T-helper 2 cell (primary cell): ENCODE measurements at regions not wholly inside any gene's neighbourhood (a gene's known extent, or its start where the extent isn't known, plus 50 kb on each side); places are given as distances from the start of the nearest gene placed in this dataset.
A peak's percentile ranks its signal among the peaks of the same experiment; 100 is the strongest.
"Not testable (repeated sequence)": the region's sequence is repeated elsewhere in the genome, so short reads cannot be mapped to it uniquely, and the experiment has no call there.

ENCODE experiments used
- DNase-seq, 5 experiments: peaks; one replicate each; pipeline versions ENCODE4 v3.0.0 to v3.0.0-alpha.2; 2012 to 2022

DNA sequence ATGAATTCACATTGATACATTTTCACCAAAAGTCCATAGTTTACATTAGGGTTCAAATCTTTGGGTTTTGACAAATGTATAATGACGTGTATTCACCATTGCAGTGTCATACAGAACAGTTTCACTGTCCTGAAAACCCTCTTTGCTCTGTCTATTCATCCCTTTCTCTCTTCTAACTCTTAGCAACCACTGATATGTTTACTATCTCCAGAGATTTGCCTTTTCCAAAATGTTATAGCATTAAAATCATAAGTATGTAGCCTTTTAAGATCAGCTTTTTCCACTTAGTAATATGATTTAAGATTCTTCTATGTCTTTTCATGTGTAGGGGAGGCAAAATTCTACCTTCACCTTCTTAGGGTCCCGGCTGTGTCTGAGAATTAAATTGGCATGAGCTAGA, 203.8 kb downstream of the TPRG1 start:
- DNase-seq = no peak

DNA sequence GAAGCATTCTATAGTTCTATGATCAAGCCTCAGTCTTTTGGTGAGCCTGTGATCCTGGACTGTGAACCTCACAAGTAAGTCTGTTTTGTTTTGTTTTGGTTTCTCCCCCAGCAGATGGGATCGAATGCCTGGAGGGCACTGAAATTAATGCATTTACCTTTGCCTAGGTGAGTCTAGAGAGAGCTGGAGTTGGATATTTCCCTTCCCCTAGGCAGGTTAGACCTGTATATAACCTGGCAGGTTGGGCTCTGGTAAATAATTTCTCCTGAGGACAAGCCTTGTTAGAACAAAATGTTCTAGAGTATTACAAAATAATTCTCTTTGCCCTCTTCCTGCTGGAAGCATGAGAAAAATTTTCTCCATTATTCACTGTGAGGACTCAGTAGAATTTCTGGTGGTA, 211.9 kb downstream of the TPRG1 start:
- no peak for DNase-seq

DNA sequence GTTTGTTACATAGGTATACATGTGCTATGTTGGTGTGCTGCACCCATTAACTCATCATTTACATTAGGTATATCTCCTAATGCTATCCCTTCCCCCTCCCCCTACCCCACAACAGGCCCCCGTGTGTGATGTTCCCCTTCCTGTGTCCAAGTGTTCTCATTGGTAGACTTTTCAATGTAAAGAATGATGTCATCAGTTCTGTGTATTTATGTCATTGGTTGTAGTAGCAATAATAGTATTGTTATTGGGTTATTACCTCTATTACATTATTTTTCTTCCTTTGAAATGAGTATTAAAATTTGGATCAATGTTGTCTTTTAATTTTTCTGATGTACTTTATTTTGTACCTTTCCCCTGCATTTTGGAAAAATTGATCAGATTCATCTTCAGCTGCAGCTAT, 214.1 kb downstream of the TPRG1 start:
- DNase-seq = not testable (repeated sequence)

- DNase-seq = no peak
Measured at GRCh38 chr3:189386739-189387138, 215.0 kb downstream of the TPRG1 start.

- DNase-seq = peak in 1 of 5 experiments; percentile 28
Measured at GRCh38 chr3:189389346-189389745, 217.6 kb downstream of the TPRG1 start.

DNA sequence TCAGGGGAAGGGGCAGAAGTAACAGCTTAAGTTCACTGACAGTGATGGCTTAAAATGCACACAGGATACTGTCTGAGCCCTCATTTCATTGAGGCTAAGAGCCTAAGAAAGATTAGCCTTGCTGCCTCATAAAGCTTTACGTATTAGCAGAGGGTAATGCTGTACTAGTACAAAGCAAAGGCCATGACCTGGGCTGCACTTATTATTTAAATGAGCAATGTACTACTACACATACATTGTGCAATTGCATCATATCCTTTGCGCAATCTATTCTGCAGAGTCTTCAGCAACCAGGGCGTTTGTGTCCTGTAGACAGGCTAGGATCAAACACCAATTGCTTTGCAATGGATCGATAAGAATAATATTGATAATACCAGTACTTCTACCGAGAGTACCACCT, 221.8 kb downstream of the TPRG1 start:
- DNase-seq = peak in 1 of 5 experiments; percentile 72

DNA sequence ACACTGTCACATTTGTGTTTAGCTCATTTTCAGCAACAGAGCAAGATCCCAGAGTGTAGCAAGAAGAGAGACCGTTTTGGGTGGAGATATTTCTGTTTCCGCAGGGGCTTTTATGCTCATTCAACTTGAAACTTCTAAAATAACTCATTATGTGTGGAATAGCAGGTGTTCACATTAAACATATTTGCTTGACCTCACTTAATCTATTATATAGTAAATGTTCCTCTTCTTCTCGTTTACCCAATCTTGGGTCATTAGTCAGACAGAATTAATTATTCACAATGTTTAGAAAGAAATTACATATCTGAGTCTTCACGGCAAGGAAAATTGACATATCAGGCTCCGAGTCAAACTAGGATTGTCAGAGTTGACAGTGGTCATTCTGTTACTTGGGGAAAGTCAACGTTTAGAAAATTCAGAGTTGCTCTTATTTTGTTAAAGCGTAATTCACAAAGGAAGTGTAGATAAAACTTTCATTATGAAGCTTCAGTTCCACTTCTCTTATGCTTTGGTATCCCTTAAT, 222.9 kb downstream of the TPRG1 start:
- peak in 1 of 5 experiments; percentile 87 for DNase-seq

- DNase-seq = no peak
Measured at GRCh38 chr3:189395825-189396224, 224.1 kb downstream of the TPRG1 start.

DNA sequence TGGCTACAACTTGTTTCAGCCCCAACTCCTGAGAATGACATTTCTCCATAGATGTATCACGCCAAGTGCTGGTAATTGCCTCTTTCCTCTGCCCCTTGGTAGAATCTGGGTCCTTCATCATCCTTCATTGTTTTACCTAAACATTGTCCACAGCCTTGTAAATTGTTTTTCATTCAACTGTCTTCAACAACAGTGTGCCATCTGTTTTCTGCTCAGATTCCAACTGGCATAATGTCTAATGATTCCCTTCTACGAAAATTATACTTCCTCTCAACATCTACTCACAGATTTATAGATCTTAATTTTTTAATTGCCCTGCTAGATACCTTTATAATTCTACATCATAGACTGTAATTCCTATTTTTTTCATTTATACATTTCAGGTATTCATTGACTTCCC, 226.9 kb downstream of the TPRG1 start:
- no peak for DNase-seq

GRCh38 chr3:189401196-189401595, 229.4 kb downstream of the TPRG1 start:
- no peak for DNase-seq

DNA sequence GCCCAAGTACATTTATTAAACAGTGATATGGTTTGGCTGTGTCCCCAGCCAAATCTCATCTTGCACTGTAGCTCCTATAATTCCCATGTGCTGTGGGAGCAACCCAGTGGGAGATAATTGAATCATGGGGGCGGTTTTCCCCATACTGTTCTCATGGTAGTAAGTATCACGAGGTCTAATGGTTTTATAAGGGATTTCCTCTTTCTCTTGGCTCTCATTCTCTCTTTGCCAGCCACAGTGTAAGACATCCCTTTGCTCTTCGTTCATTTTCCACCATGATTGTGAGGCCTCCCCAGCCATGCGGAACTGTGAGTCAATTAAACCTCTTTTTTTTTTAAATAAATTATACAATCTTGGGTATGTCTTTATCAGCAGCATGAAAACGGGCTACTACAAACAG, 228.0 kb upstream of the TP63 start:
- DNase-seq = no peak

- no peak for DNase-seq
Measured at GRCh38 chr3:189404024-189404423, 227.2 kb upstream of the TP63 start.

GRCh38 chr3:189404797-189405484, 226.2 kb upstream of the TP63 start:
- no peak for DNase-seq

DNA sequence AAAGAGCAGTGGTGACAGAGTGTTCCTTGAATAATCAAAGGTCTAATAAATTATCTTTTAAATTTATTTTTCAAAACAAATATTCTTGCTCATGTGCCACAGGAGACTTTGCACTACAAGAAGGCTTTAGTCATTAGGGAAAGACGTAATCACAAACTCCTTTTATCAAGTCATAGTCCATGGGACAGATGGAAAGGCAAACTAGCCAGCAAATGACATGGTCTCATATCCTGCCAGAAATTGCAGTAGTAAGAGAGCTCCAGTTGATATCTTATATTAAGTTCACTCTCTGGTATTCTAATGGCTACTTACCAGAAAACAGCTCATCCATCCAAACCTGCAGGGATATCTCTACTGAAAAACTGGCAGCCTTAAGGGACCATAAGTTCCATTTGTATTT, 225.0 kb upstream of the TP63 start:
- DNase-seq = no peak

GRCh38 chr3:189410522-189410921, 220.7 kb upstream of the TP63 start:
- no peak for DNase-seq

- no peak for DNase-seq
Measured at GRCh38 chr3:189419038-189419437, 212.2 kb upstream of the TP63 start.

GRCh38 chr3:189419683-189420082, 211.5 kb upstream of the TP63 start:
- DNase-seq = peak in 1 of 5 experiments; percentile 32

DNA sequence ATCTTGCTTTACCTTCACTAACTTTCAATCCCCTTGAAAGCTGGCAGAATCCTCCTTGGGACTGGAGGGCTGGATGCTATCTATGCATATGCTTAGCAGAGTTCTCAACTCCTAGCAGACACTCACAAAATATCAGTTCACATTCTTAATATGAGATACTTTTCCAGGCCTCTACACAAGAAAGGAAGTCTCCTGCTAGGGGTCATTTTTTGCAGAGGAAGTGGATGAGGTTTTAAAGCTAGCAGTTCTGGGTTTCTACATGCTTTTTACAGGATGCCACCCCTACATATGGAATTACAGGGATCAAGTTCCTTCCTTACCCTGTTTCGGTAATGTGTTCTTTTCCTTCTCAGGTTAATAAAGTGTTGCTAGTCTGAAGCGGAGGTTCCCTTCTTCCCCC, 206.3 kb upstream of the TP63 start:
- DNase-seq = no peak

- no peak for DNase-seq
Measured at GRCh38 chr3:189429019-189429418, 202.2 kb upstream of the TP63 start.

DNA sequence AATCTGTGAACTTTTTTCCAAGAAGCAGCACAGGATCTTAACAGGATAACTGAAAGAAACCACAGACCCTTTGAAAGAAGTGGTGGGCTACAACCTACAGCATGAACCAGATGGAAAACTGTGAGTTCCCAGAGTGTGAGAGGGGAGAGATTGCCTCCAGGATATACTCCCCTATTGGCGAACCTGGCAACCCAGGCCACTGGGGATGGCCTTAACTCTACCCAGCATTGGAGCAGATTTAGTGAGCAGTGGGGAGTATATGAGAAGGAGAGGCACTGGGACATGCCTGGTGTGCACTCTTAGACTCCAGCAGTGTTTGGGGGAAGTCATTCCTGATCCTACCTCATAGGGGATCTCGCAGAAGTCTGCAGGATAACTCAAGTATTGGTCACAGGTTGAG, 201.0 kb upstream of the TP63 start:
- DNase-seq = no peak

GRCh38 chr3:189442257-189442656, 188.9 kb upstream of the TP63 start:
- not testable (repeated sequence) for DNase-seq

GRCh38 chr3:189446959-189447560, 184.1 kb upstream of the TP63 start:
- DNase-seq = no peak

GRCh38 chr3:189449084-189449483, 182.1 kb upstream of the TP63 start:
- DNase-seq = no peak

- no peak for DNase-seq
Measured at GRCh38 chr3:189455009-189455408, 176.2 kb upstream of the TP63 start.
